ENCODE measurements at regions not wholly inside any gene's neighbourhood (a gene's known extent, or its start where the extent isn't known, plus 50 kb on each side); places are given as distances from the start of the nearest gene placed in this dataset.

DNA sequence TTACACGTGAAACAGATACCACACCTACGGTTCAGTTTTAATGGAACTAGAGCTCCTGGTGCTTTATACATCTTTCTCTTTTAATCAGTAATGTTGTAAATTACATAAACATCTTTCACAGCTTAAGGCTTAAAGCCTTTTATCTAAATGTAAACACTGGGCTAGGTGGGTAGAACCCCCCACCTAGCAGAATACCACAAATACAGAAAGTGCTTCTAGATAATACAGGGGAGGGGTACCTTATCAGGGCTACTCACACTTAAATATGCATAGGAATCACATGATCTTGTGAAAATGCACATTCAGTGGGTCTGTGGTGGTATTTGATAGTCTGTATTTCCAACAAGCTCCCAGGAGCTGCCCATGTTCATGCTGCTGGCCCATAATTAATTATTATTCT lies 256.4 kb upstream of the TARS1 start:
- TF ChIP-seq POLR2A (IDR thresholded peaks at IDR 0.05): no peak
- TF ChIP-seq, protein P1, sequence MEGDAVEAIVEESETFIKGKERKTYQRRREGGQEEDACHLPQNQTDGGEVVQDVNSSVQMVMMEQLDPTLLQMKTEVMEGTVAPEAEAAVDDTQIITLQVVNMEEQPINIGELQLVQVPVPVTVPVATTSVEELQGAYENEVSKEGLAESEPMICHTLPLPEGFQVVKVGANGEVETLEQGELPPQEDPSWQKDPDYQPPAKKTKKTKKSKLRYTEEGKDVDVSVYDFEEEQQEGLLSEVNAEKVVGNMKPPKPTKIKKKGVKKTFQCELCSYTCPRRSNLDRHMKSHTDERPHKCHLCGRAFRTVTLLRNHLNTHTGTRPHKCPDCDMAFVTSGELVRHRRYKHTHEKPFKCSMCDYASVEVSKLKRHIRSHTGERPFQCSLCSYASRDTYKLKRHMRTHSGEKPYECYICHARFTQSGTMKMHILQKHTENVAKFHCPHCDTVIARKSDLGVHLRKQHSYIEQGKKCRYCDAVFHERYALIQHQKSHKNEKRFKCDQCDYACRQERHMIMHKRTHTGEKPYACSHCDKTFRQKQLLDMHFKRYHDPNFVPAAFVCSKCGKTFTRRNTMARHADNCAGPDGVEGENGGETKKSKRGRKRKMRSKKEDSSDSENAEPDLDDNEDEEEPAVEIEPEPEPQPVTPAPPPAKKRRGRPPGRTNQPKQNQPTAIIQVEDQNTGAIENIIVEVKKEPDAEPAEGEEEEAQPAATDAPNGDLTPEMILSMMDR (IDR thresholded peaks at IDR 0.05): no peak
- no peak for TF ChIP-seq EP300 (IDR thresholded peaks at IDR 0.05)

Measured in ovary (tissue), 3 donors.